HG03354 (cell line): ENCODE measurements at regions not wholly inside any gene's neighbourhood (a gene's known extent, or its start where the extent isn't known, plus 50 kb on each side); places are given as distances from the start of the nearest gene placed in this dataset.

Experiments used
- ATAC-seq: cut with Tn5 transposase; IDR thresholded peaks from one replicate; pipeline ENCODE4 v1.9.1; 2021; ENCODE audit warnings: mild to moderate bottlenecking; ENCODE audit not compliant: unreplicated experiment, poor library complexity, severe bottlenecking

DNA sequence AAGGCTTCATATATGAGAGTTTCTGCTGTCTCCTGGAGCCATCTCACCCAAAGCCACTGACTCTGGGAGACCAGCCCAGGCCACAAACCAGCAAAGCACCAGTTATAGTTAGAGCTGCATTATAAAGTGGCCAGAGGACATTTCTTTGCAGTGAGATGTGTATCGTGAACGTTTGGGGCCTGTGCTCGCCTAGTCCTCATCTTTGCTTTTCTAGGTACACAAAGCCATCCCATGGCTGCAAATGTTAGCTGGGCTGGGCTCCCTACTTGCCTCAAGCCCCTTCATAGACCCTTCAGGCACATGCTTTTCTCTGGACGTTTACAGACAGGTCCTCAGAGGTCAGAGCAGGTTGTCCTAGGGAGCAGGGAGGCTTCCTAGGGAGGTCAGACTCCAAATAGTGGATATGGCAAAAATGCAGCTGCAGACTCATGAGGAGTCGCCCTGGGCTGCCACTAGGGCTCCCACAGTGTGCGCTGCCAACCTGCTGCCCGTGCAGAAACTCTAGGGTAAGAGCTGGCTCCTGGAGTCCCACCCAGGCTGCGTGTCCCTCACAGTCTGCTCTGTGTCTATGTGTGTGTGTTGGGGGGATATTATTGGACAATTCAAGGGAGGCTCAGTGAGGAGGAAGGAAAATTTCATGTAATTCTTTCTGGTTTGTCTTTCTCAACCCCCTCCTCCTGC is 141.0 kb downstream of the RPIA start:
- peak; percentile 55 for ATAC-seq

DNA sequence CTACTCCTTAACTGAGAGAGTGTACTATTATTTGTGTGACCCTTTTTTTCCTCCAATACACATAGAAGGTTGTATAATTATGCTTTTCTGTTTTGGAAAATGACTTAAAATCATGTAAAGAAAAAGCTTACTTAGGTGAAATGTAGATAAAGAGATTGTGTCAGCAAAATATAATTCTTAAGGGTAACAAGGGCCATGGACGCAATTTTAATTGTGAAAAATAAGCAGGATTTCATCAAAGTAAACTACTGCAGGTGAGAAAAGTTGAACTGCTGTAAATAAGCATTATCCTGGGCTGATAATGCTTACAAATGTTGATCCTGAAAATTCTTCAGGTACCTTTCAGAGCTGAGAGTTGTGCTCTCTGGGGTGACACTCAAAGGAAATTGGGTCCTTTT is 141.5 kb downstream of the RPIA start:
- ATAC-seq, result no peak

DNA sequence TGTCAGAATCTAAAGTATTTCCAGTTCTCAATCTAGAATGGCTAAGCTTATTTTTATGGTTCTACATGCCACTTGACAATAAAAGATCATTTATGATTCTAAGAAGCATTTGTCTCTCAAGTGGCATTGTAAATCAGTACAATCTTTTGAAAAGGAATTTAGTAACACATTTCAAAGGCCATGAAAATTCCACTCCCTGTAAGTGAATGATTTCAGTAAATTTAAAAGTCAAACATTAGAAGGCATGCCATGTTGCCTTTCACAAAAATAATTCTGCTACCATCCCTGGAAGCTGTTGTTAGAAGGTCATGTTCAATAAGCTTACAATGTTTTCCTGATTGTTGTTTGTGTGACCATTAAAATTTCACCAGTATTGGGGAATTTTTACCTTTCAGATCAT is 142.9 kb downstream of the RPIA start:
- ATAC-seq, result no peak

DNA sequence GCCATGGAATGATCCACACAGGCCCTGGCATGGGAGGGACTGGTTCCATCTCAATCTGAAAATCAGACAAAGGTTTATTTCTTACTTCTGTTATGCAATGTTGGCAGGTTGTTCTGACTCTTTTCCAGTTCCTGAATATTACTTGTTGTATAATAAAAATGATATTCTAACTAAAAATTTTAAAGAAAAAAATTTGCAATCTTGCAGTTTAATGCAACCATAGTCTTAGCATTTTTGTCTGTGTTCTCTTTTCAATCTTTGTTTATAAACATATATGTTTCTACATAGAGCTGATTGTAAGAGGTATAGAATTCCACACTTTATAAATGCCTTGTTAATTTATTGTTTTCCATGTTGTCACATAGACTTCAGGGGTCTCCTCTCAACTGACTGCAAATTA is 143.4 kb downstream of the RPIA start:
- ATAC-seq, result no peak

DNA sequence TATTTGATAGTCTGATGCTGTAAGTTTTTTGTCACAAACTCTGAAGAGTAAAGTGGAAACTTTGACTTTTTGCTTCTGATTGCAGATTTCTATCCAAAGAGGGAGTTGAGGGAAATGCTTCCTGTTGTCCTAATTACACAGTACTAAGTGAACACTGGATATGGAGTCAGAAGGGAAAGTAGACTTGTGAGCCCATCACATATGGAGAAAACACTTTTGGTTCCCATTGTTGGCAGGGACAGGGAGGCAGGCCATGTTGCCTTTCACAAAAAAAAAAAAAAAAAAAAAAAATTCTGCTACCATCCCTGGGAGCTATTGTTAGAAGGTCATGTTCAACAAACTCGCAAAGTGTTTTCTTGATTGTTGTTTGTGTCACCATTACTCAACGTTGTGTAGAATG is 144.3 kb downstream of the RPIA start:
- ATAC-seq, result no peak

DNA sequence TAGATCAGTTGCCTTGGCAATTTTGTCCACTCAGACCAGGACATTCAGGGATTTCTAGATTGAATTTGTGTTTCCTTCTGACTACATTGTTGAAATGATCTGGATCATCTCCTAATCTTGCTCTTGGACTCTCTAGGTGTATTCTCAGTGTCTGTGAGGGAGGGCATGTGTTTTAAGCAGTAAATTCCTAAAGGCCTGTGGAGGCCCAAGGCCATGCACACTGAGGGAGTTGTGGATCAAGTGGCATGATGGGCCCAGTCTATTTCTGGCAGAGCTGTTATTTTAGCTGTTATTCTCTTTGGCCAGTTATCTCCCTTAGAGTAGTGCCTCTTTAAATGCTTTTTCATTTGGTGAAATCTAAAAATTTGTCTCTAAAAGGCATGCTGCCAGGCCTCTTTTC is 144.9 kb downstream of the RPIA start:
- no peak for ATAC-seq

DNA sequence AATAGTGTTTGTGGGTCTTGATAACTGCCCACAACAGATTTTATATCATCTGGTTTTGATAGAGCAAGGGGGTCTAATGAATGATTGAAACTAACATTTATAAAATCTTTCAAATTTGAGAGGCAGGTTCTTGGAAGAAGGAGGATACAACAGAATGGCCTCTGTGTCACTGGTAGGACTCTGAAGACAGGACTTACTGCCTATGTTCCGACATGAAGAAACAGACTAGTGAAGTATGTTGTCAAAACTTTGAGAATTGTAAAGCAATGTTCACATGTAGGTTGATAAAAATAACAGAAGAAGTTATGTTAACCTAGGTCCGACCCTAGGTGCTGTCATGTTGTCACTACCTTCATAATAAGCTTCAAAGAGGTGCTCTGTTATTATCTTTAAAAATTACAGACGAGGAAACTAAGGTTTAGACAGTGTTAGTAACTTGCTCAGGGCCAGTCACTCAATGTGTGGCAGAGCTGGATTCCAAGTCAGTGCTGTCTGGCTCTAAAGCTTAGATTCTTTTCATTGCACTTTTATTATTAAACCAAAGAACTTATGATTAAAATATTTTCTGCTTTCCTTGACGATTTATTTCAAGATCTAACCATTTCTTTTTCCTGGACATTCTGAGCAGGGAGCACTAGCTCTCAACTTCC is 146.2 kb downstream of the RPIA start:
- ATAC-seq, result no peak

DNA sequence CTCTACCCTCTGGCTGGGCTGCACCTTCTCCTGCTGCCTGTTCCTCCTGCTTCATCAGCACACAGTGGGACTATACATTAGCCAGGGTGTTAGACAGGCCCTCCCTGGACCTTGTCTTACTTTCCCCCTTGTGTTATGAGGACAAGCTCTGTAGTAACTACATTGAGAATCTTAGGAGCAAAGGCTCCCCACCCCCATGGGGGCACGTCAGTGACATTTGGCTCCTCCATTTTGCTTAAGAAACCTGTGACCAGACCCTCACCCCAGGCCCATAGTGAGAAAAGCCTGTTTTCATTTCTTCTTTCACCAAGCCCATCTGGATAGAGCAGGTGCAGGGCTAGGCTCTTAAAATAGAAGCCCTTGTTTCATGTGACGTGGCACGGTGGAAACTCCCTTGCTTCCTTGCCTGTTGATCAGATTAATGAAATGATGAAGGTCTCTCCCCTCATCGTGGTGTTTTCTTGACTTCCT is 146.7 kb downstream of the RPIA start:
- peak; percentile 89 for ATAC-seq

DNA sequence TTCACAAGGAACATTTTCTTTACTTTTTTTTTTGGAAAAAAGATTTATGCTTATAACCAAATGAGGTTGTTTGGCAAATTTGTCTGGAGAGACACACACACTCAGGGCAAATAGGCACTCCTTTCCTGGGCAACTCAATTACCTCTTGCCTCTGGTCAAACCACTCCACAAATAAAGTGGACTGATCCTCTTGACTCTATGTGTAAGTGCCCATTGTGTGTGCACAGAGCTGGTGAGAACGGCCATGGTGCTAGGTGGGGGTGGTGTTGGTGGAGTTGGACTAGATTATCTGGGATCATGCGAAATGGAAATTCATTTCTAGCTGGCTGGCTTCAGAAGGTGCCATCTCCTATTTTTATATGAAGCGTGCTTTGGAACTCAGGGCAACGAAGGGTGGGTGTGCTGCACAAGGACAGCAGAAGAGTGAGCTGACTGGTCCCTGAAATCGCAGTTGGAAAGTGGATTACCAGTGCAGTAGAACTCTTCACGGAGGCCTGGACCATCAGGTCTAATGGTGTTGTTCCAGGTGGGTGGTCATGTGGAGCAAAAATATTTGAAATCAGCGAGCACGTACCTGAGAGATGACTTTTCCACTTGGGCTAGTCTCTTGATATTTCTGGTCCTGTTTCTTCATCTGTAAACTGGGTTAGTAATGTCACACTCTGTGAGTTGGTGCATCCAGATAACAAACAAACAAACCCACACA is 149.9 kb downstream of the RPIA start:
- no peak for ATAC-seq

DNA sequence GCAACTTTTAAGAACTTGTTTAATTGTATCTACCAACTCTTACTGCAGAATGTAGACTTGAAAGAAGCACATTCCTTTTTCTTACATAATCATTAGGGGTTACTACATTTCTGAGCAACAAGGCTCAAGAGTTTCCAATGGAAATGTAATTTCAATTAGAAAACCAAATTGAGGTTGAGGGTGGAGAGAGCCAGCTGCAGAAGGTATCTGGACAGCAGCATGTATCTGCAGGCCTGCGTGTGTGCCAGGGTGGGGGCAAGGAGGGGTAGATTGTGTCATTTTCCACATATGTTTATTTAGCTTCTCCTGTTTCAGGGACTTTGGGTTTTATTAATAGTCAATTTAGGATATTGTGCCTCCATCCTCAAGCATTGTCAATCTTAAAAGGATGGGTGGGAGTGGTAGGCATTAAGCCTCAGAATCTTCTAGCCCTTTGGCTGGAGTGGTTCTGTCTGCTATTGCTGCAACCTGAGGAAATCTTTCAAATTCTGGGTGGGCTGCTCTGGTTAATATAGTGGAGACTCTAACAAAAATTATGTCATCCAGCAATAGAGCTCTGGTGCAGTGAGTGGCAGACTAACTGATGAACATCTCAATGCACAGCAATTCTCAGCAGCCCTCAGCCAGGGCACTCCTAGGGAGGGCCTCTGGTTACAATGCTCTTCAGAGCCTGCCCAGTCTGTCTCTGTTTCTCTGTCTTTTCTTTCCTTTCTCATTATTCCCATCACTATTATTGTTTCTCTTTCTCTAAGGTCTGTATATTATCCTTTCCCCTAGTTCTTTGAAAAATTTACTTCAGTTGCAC is 151.4 kb downstream of the RPIA start:
- ATAC-seq, result no peak

DNA sequence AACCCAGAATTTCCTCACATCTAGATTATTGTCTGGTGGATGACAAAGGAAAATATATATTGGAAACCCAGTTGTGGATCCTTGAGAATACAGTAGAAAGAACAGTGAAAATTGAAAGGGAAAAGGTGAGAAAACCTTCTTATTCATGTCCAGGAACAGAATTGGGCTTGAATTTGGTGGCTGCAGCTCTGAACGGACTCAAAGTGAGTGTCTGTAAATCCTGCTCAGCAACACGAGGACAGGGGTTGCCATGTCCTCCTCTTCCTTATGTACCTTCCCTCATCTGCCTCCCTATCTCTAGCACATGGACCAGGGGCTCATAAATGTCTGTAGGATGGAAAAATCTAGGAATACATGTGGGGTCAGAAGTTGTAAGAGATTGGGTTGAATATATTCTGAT is 152.2 kb downstream of the RPIA start:
- ATAC-seq, result no peak

DNA sequence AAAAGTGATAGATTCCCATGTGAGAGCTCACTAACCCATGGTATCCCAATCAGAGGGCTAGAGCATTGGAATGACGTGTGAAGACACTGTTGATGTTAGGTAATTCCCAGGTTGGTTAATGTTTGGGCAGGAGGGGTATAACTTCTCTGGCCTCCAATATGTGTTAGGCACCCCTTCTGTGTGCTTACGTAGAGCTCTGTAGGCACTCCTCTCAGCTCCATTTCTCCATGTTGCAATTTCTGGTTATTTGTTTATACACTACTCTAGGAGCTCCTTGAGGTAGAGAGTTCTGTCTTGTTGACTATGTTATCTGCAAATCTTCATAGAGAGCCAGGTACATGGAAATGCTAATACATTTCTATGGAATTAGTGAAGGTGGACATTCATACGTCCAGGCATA is 153.5 kb downstream of the RPIA start:
- no peak for ATAC-seq

DNA sequence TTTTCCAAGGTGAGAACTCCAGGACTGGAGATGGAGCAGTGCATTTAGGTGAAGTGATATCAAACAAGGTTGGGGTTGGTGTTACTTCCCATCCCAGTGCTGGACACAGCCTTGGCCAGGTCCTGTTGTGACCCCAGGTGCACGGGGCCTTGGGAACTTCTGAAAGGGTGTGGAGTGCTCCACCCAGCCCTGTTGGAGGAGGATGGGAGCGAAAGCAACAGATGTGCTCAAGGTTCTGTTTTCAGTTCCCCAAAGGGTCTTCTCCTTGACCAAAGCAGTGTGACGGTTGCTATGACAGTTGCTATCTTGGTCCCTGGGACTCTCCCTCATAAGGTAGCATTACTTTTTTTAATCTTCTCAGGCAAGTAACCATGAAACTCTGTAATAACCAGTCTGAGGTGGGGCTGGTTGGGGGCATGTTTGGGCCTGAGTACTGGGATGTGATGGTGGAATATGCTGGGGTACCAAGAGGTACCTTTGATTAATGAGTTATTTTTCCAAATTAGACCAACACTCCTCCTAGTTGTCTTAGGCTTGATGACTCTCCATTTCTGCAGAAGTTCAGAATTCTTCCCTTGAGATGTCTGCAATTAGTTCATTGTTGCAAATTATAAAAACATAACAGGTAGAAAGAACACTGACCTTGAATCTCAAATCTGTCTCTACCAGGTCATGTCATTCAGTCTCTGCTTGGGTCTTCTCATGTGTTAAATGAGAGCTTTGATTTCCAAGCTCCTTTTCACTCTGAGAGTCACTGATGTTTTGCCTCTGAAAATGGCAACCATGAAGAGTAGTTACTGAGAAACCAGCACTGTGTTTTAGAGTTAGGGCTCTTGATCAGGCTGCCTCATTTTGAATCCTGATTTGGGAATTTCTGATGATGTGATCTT is 154.5 kb downstream of the RPIA start:
- peak; percentile 85 for ATAC-seq

DNA sequence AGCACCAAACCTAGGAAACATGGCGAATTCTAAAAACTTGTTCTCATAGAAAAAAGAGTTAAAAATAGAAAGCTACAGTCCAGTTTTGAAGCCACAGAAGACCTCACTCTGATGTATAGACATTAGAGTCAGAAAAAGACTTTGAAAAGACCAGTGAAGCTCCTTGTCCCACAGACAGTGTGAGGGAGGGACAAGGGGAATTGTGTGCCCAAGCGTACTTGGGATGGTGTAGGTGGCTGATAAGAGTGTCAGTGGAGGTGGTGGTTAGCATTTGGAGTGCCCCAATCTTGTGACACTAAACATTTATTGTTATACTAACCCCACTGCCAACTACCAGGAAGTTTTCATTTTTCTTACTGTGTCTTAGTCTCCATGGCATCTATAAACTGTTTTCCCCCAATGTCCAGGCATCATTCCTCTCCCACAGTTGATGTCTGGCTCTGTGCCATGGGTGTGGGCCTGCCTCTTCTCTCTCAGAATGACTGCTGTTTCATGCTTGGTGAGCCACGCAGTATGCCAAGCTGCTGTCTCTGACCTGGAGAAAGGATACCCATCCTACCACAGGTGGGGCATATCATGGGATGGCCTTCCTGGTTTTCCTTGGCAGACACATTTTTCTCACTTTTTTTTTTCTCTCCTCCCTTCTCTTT is 161.4 kb downstream of the RPIA start:
- no peak for ATAC-seq

DNA sequence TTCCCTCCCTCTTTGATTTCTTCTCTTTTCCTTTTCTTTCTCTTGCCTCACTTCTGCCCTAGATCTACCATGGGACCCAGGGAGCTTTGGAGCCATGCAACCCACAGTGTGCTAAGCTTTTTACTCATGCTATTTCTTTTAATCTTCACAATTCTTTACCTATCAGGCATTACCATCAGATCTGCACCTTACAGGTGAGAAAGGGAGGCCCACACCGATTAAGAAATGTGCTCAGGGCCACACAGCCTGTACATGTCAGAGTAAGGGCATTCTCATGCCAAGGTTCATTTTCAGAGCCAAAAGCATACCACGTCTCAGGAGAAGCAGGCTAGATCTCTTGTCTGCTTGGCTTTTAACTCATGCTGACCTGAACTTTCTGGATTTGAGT is 161.9 kb downstream of the RPIA start:
- ATAC-seq, result no peak

DNA sequence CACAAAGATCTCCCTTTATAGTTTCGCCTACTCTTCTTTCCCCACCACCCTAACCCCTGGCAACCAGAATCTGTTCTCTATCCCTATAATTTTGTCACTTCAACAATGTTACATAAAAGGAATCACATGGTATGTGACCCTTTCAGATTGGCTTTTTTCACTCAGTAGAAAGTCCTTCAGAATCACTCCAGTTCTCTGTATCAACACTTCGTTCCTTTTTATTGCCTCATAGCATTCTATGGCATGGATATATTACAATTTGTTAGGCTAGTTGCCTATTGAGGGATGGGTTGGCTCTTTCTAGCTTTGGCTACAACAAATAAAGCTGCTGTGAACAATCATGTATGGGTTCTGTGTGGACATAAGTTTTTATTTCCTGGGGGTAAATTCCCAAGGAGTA is 163.1 kb downstream of the RPIA start:
- ATAC-seq, result no peak

DNA sequence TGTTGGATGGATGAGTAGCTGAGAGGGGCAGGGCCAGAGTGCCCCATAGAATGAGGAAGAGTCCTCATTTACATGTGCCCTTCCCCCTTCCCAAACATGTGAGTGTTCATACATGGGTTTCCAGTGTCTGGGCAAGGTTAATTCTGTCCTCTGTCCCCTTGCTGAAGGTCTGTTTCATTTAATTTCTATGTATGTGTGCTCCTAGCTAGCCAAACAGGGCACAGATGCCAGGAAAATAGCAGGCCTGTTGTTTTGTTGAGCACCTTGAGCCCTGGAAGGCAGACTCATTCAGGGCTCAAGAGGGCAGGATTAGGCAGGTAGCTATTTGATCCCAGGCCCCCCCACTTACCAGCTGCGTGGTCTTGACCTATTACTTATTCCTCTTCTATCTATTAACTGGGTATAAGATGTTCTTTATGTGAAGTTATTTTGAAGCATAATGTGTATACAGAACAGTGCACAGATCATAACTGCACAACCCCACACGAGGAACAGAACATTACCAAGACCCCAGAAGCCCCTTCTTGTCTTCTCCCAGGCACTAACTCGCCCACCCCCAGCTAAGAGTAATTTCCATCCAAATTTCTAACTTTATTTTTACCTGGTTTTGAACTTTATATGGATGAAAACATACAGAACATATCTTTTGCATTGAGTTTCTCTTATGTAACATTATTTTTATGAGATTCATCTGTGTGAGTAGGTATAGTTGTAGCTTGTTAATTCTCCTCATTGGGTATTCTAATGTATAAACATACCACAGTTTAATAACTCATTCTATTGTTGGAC is 164.3 kb downstream of the RPIA start:
- peak; percentile 32 for ATAC-seq
